Lower leg skin (tissue), 4 donors: ENCODE measurements at regions not wholly inside any gene's neighbourhood (a gene's known extent, or its start where the extent isn't known, plus 50 kb on each side); places are given as distances from the start of the nearest gene placed in this dataset.

ENCODE experiments used
- DNase-seq, 2 donors: peaks; one replicate each; pipeline ENCODE4 v3.0.0-alpha.2; 2019; ENCODE audit warnings: low spot score in 2 of 2
- H3K4me3 ChIP-seq: fragments of 200-600 bp; sonication (generic); 2 replicates; pipeline ENCODE4 v1.5.1; 2017; ENCODE audit warnings: mild to moderate bottlenecking, low read depth; ENCODE audit not compliant: poor library complexity, severe bottlenecking
- POLR2A ChIP-seq, 2 donors: fragments of 450-650 bp; IDR thresholded peaks; one replicate each; pipeline ENCODE4 v1.6.1; 2016 to 2017; ENCODE audit warnings: antibody characterized with exemption in 2 of 2, mild to moderate bottlenecking in 1 of 2, moderate library complexity in 1 of 2
- WGBS, 2 donors: methylation state at CpG; one replicate each; pipeline ENCODE4 v1.1.5; 2018; 5-methylcytosine and 5-hydroxymethylcytosine counted together
- intact Hi-C: fragments of 100-400 bp; cut with DNase I; formaldehyde crosslinking; loops from one replicate; pipeline ENCODE4 v1.15.0; 2023; ENCODE audit warnings: low total_unique reads
- TF ChIP-seq, protein P1 (sequence below), 3 donors: fragments of 450-650 bp; IDR thresholded peaks; one replicate each; pipeline ENCODE4 v1.5.1; 2016; ENCODE audit warnings: antibody characterized with exemption in 3 of 3, mild to moderate bottlenecking in 3 of 3, moderate library complexity in 2 of 3

DNA sequence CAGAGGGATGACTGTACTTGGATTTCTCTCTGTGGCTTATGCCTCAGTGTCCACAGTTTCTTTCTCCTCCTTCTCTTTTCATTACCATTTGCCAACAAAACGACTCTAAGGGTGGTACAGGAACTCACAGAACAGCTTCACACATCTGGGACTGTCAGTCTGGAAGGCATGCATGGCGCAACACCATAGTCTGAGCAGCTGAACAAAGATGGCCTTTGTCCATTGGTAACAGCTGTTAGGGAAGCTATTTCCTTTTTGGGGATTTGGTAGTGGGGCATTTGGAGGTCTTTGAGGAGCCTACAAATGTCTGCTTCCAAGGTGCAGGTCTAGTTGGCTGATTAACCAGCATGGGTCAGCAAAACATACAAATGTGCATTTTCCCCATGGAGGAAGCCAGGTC lies 81.4 kb upstream of the PCDH8 start:
- intact Hi-C loops, result no loop called here
- no peak for DNase-seq
- H3K4me3 ChIP-seq, result no peak overlapping the region
- no peak for TF ChIP-seq POLR2A (IDR thresholded peaks at IDR 0.05)
- TF ChIP-seq, protein P1, sequence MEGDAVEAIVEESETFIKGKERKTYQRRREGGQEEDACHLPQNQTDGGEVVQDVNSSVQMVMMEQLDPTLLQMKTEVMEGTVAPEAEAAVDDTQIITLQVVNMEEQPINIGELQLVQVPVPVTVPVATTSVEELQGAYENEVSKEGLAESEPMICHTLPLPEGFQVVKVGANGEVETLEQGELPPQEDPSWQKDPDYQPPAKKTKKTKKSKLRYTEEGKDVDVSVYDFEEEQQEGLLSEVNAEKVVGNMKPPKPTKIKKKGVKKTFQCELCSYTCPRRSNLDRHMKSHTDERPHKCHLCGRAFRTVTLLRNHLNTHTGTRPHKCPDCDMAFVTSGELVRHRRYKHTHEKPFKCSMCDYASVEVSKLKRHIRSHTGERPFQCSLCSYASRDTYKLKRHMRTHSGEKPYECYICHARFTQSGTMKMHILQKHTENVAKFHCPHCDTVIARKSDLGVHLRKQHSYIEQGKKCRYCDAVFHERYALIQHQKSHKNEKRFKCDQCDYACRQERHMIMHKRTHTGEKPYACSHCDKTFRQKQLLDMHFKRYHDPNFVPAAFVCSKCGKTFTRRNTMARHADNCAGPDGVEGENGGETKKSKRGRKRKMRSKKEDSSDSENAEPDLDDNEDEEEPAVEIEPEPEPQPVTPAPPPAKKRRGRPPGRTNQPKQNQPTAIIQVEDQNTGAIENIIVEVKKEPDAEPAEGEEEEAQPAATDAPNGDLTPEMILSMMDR (IDR thresholded peaks at IDR 0.05), result no peak
- WGBS, 2 donors, result 66 to 71% methylated on average over 2 of the region's 2 CpGs

DNA sequence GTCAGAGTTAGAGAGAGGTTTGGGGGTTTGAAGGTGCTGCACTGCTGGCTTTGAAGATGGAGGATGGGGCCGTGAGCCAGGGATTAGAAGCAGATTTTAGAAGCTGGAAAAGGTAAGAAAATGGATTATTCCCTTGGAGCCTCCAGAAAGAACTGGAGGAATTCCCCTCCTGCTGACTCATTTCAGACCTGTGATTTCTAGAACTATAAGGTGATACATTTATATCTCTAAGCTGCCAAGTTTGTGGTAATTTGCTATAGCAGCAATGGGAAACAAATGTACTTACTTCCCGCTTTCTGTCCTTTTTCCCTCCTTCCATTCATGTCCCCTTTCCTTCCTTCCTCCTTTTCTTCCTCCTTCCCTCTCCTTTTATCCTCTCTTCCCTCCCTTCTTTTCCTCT lies 78.5 kb upstream of the PCDH8 start:
- intact Hi-C loops, result no loop called here
- no peak overlapping the region for H3K4me3 ChIP-seq
- no peak for DNase-seq
- TF ChIP-seq POLR2A (IDR thresholded peaks at IDR 0.05), result no peak
- TF ChIP-seq, protein P1 (IDR thresholded peaks at IDR 0.05), result no peak
- WGBS, 2 donors, result 51 to 58% methylated on average over 2 of the region's 2 CpGs

DNA sequence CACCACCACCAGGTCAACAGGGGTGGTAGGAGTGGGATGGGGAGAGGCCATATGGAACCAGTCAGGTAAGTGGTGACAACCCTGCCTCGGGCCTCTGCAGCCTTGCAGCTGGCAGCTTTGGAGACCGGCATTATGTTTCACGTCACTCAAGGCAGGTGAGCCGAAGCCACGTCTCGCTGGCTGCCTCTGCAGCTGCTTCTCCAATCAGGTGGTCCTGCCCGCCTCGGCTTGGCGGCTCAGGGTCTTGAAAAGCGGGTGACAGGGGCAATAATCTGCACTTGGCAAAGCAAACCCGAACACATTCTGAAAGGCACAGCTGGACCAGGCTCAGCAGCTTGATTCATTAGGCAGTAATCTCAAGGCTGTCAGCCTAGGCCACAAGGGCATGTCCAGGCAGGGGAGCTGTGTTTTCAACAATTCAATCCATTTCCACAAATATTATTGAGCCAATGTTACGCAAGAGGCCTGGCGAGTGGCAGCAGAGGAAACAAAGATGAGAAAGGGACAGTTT lies 77.4 kb upstream of the PCDH8 start:
- TF ChIP-seq, protein P1 (IDR thresholded peaks at IDR 0.05), result no peak
- TF ChIP-seq POLR2A (IDR thresholded peaks at IDR 0.05), result no peak
- WGBS, 2 donors, result 37 to 43% methylated on average over 8 to 13 of the region's 13 CpGs
- H3K4me3 ChIP-seq, result no peak overlapping the region
- intact Hi-C loops, result no loop called here
- no peak for DNase-seq

DNA sequence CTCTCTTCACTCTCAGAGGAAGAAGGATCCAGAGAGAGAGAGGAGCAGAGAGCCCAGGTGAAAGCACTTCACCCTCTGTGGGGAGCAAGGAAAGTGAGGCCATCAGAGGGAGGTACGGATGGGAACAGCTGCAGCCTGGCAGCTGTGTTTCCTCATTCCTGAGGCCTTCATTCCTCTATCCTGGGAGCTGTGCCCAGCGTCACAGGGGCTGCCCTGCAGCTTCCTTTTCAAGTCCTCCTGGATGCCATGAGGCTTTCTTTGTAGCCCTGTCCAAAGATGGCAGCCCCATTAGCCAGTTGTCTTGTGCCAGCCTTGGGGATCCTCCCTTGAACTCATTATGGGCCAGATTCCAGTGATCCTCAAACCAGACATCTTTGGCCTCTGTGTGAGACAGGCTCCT lies 76.8 kb upstream of the PCDH8 start:
- intact Hi-C loops, result no loop called here
- H3K4me3 ChIP-seq, result no peak overlapping the region
- no peak for DNase-seq
- 14 to 21% methylated on average over 2 of the region's 2 CpGs for WGBS, 2 donors
- TF ChIP-seq, protein P1 (IDR thresholded peaks at IDR 0.05), result no peak
- no peak for TF ChIP-seq POLR2A (IDR thresholded peaks at IDR 0.05)

DNA sequence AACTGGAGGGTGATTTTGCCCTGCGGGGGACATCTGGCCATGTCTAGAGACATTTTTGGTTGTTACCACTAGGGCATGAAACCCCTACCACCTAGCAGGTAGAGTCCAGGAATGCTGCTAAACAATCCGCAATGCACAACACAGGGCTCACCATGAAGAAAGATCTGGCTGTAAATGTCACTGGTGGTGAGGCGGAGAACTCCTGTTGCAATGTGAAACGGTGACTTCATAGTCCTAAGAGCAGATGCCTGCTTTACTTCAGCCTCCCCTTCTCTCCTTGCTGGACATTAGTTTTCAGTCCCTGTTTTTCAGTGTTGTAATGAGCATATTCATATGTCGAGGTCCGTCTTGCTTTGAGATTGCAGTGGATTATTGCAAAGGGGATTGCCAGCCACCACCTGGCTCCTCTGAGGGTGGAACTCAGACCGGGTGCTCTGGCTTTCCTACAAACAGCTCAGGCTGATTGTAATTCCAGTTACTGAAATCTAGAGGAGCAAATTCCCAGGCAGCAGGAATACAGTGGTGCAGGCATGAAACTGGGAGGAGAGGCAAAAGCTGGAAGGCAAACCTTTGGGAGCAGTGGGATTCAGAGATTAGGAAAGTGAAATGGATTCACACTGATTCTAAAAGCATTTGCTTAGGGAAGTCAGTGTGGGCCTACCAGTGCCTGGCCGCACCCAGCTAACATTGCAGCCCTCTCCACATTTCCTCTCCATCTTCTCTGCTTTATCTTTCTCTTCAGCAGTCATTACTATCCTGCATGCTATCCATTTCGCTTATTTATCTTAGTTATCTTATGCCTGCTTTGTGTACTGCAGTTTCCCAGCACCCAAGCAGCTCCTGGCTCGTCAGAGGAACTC lies 76.1 kb upstream of the PCDH8 start:
- TF ChIP-seq, protein P1 (IDR thresholded peaks at IDR 0.05), result no peak
- TF ChIP-seq POLR2A (IDR thresholded peaks at IDR 0.05), result no peak
- no peak for DNase-seq
- WGBS, 2 donors, result 64 to 67% methylated on average over 10 of the region's 10 CpGs
- intact Hi-C loops, result no loop called here
- no peak overlapping the region for H3K4me3 ChIP-seq
